ENCODE measurements at regions not wholly inside any gene's neighbourhood (a gene's known extent, or its start where the extent isn't known, plus 50 kb on each side); places are given as distances from the start of the nearest gene placed in this dataset.
"Not testable (repeated sequence)": the region's sequence is repeated elsewhere in the genome, so short reads cannot be mapped to it uniquely, and the experiment has no call there.

GRCh38 chr14:19052977-19053376, 85.7 kb downstream of the POTEM start:
- not testable (repeated sequence) for H3K27me3 Mint-ChIP-seq (ENCODE audit: low read depth); H3K36me3 Mint-ChIP-seq; H3K27ac Mint-ChIP-seq; H3K4me1 Mint-ChIP-seq; H3K9me3 Mint-ChIP-seq; H3K4me3 Mint-ChIP-seq; DNase-seq (ENCODE audit: low spot score in 2 of 2, unreplicated experiment in 2 of 2)

- not testable (repeated sequence) for H3K4me1 Mint-ChIP-seq; H3K27ac Mint-ChIP-seq; H3K4me3 Mint-ChIP-seq; DNase-seq (ENCODE audit: low spot score in 2 of 2, unreplicated experiment in 2 of 2); H3K9me3 Mint-ChIP-seq; H3K27me3 Mint-ChIP-seq (ENCODE audit: low read depth); H3K36me3 Mint-ChIP-seq
Observed at GRCh38 chr14:19053426-19054050, 86.3 kb downstream of the POTEM start.

GRCh38 chr14:19054108-19054721, 87.0 kb downstream of the POTEM start:
- not testable (repeated sequence) for H3K9me3 Mint-ChIP-seq

GRCh38 chr14:19054934-19055333, 87.7 kb downstream of the POTEM start:
- not testable (repeated sequence) for H3K4me1 Mint-ChIP-seq; H3K27ac Mint-ChIP-seq; H3K4me3 Mint-ChIP-seq; DNase-seq (ENCODE audit: low spot score in 2 of 2, unreplicated experiment in 2 of 2); H3K36me3 Mint-ChIP-seq; H3K9me3 Mint-ChIP-seq; H3K27me3 Mint-ChIP-seq (ENCODE audit: low read depth)

More at GRCh38 chr14:19054108-19054721, 87.0 kb downstream of the POTEM start:
- DNase-seq (ENCODE audit: low spot score in 2 of 2, unreplicated experiment in 2 of 2); H3K27ac Mint-ChIP-seq; H3K4me3 Mint-ChIP-seq; H3K27me3 Mint-ChIP-seq (ENCODE audit: low read depth); H3K36me3 Mint-ChIP-seq; H3K4me1 Mint-ChIP-seq: not testable (repeated sequence)

- H3K4me1 Mint-ChIP-seq; H3K9me3 Mint-ChIP-seq; H3K27me3 Mint-ChIP-seq (ENCODE audit: low read depth); DNase-seq (ENCODE audit: low spot score in 2 of 2, unreplicated experiment in 2 of 2); H3K27ac Mint-ChIP-seq; H3K4me3 Mint-ChIP-seq; H3K36me3 Mint-ChIP-seq: not testable (repeated sequence)
Observed at GRCh38 chr14:19059066-19059465, 91.8 kb downstream of the POTEM start.

GRCh38 chr14:19061689-19062450, 94.6 kb downstream of the POTEM start:
- H3K27me3 Mint-ChIP-seq (ENCODE audit: low read depth); DNase-seq (ENCODE audit: low spot score in 2 of 2, unreplicated experiment in 2 of 2); H3K4me1 Mint-ChIP-seq; H3K4me3 Mint-ChIP-seq; H3K9me3 Mint-ChIP-seq; H3K27ac Mint-ChIP-seq; H3K36me3 Mint-ChIP-seq: not testable (repeated sequence)

GRCh38 chr14:19068957-19069356, 101.7 kb downstream of the POTEM start:
- not testable (repeated sequence) for H3K27ac Mint-ChIP-seq; DNase-seq (ENCODE audit: low spot score in 2 of 2, unreplicated experiment in 2 of 2); H3K9me3 Mint-ChIP-seq; H3K4me3 Mint-ChIP-seq; H3K36me3 Mint-ChIP-seq; H3K4me1 Mint-ChIP-seq; H3K27me3 Mint-ChIP-seq (ENCODE audit: low read depth)

- not testable (repeated sequence) for H3K4me3 Mint-ChIP-seq; H3K27me3 Mint-ChIP-seq (ENCODE audit: low read depth); H3K4me1 Mint-ChIP-seq; H3K9me3 Mint-ChIP-seq; H3K36me3 Mint-ChIP-seq; DNase-seq (ENCODE audit: low spot score in 2 of 2, unreplicated experiment in 2 of 2); H3K27ac Mint-ChIP-seq
Observed at GRCh38 chr14:19072518-19072917, 105.3 kb downstream of the POTEM start.

- H3K27ac Mint-ChIP-seq; H3K4me1 Mint-ChIP-seq; H3K27me3 Mint-ChIP-seq (ENCODE audit: low read depth); H3K9me3 Mint-ChIP-seq; H3K4me3 Mint-ChIP-seq; DNase-seq (ENCODE audit: low spot score in 2 of 2, unreplicated experiment in 2 of 2); H3K36me3 Mint-ChIP-seq: not testable (repeated sequence)
Observed at GRCh38 chr14:19088632-19089031, 121.4 kb downstream of the POTEM start.

GRCh38 chr14:19093227-19093626, 126.0 kb downstream of the POTEM start:
- not testable (repeated sequence) for H3K4me1 Mint-ChIP-seq

GRCh38 chr14:19094731-19095130, 127.5 kb downstream of the POTEM start:
- H3K27ac Mint-ChIP-seq; H3K27me3 Mint-ChIP-seq (ENCODE audit: low read depth); H3K4me1 Mint-ChIP-seq; H3K4me3 Mint-ChIP-seq; H3K9me3 Mint-ChIP-seq; H3K36me3 Mint-ChIP-seq; DNase-seq (ENCODE audit: low spot score in 2 of 2, unreplicated experiment in 2 of 2): not testable (repeated sequence)

More at GRCh38 chr14:19093227-19093626, 126.0 kb downstream of the POTEM start:
- H3K36me3 Mint-ChIP-seq; DNase-seq (ENCODE audit: low spot score in 2 of 2, unreplicated experiment in 2 of 2); H3K9me3 Mint-ChIP-seq; H3K27me3 Mint-ChIP-seq (ENCODE audit: low read depth); H3K27ac Mint-ChIP-seq; H3K4me3 Mint-ChIP-seq: not testable (repeated sequence)

- H3K36me3 Mint-ChIP-seq; DNase-seq (ENCODE audit: low spot score in 2 of 2, unreplicated experiment in 2 of 2); H3K27ac Mint-ChIP-seq; H3K9me3 Mint-ChIP-seq; H3K4me3 Mint-ChIP-seq; H3K27me3 Mint-ChIP-seq (ENCODE audit: low read depth); H3K4me1 Mint-ChIP-seq: not testable (repeated sequence)
Observed at GRCh38 chr14:19095167-19095566, 127.9 kb downstream of the POTEM start.

GRCh38 chr14:19096467-19096866, 129.2 kb downstream of the POTEM start:
- not testable (repeated sequence) for H3K27me3 Mint-ChIP-seq (ENCODE audit: low read depth); H3K27ac Mint-ChIP-seq; H3K36me3 Mint-ChIP-seq; H3K9me3 Mint-ChIP-seq; H3K4me1 Mint-ChIP-seq; DNase-seq (ENCODE audit: low spot score in 2 of 2, unreplicated experiment in 2 of 2); H3K4me3 Mint-ChIP-seq

GRCh38 chr14:19096876-19097275, 129.6 kb downstream of the POTEM start:
- not testable (repeated sequence) for H3K27ac Mint-ChIP-seq; DNase-seq (ENCODE audit: low spot score in 2 of 2, unreplicated experiment in 2 of 2); H3K36me3 Mint-ChIP-seq; H3K4me3 Mint-ChIP-seq; H3K4me1 Mint-ChIP-seq; H3K27me3 Mint-ChIP-seq (ENCODE audit: low read depth)
- peaks cover 11% of the 10 kb centered on the region for H3K9me3 Mint-ChIP-seq

Data from mesothelial cell of epicardium (in vitro differentiated cells).